DOHH2 (cell line): ENCODE measurements at regions not wholly inside any gene's neighbourhood (a gene's known extent, or its start where the extent isn't known, plus 50 kb on each side); places are given as distances from the start of the nearest gene placed in this dataset.

ENCODE experiments used
- EZH2phosphoT487 ChIP-seq: fragments of 200-600 bp; sonication (generic); IDR thresholded peaks from 2 replicates; pipeline ENCODE4 v1.6.1; 2017; ENCODE audit warnings: borderline replicate concordance, mild to moderate bottlenecking, antibody characterized with exemption, low read length, moderate library complexity, mixed read lengths
- TF ChIP-seq, protein P1 (sequence below): fragments of 200-600 bp; sonication (generic); IDR thresholded peaks from one replicate; pipeline ENCODE4 v1.5.1; 2014; ENCODE audit warnings: antibody characterized with exemption, mild to moderate bottlenecking, low read depth, low read length; ENCODE audit not compliant: poor library complexity, severe bottlenecking

DNA sequence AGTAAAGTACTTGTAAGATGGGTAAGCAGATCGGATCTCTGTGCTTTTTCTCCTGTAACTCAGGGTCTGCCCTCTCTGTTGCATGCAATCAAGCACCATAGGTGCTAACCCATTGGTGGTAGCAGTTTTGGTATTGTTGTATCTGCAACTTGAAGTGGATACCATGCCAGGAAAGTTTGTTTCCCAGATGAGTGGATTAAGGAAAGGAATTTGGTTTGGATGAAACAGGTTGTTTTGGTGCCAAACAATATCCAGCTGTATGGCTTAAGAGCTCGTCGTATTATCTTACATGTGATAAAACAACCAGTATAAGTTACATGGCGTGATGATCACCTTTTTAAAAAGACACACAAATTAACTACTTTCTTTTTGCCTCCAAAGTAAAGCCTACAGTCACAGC lies 280.9 kb upstream of the TENM3 start:
- TF ChIP-seq, protein P1, sequence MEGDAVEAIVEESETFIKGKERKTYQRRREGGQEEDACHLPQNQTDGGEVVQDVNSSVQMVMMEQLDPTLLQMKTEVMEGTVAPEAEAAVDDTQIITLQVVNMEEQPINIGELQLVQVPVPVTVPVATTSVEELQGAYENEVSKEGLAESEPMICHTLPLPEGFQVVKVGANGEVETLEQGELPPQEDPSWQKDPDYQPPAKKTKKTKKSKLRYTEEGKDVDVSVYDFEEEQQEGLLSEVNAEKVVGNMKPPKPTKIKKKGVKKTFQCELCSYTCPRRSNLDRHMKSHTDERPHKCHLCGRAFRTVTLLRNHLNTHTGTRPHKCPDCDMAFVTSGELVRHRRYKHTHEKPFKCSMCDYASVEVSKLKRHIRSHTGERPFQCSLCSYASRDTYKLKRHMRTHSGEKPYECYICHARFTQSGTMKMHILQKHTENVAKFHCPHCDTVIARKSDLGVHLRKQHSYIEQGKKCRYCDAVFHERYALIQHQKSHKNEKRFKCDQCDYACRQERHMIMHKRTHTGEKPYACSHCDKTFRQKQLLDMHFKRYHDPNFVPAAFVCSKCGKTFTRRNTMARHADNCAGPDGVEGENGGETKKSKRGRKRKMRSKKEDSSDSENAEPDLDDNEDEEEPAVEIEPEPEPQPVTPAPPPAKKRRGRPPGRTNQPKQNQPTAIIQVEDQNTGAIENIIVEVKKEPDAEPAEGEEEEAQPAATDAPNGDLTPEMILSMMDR = no peak
- no peak for TF ChIP-seq EZH2phosphoT487
